AG10803 (cell line): ENCODE measurements at regions not wholly inside any gene's neighbourhood (a gene's known extent, or its start where the extent isn't known, plus 50 kb on each side); places are given as distances from the start of the nearest gene placed in this dataset.
A peak's percentile ranks its signal among the peaks of the same experiment; 100 is the strongest.
"Not testable (repeated sequence)": the region's sequence is repeated elsewhere in the genome, so short reads cannot be mapped to it uniquely, and the experiment has no call there.

ENCODE experiments used
- DNase-seq: peaks from one replicate; pipeline ENCODE4 v3.0.0; 2010; ENCODE audit warnings: low read depth
- H3K4me3 ChIP-seq: 2 replicates; pipeline ENCODE4 v1.5.1; 2011; ENCODE audit warnings: mild to moderate bottlenecking, low read length, control low read depth
- TF ChIP-seq, protein P1 (sequence below): conservative IDR thresholded peaks from 2 replicates; pipeline ENCODE4 v1.5.1; 2011; ENCODE audit warnings: mild to moderate bottlenecking, low read length, control low read depth, inconsistent platforms

DNA sequence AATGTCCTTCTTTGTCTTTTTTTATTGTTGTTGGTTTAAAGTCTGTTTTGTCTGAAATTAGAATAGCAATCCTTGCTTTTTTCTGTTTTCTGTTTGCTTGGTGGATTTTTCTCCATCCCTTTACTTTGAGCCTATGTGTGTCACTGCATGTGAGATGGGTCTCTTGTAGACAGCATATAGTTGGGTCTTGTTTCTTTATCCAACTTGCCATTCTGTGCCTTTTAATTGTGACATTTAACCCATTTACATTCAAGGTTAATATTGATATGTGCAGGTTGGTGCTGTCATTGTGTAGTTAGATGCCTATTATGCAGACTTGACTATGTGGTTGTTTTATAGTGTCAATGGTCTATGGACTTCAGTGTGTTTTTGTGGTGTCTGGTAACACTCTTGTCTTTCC, 197.5 kb upstream of the FN1 start:
- TF ChIP-seq, protein P1, sequence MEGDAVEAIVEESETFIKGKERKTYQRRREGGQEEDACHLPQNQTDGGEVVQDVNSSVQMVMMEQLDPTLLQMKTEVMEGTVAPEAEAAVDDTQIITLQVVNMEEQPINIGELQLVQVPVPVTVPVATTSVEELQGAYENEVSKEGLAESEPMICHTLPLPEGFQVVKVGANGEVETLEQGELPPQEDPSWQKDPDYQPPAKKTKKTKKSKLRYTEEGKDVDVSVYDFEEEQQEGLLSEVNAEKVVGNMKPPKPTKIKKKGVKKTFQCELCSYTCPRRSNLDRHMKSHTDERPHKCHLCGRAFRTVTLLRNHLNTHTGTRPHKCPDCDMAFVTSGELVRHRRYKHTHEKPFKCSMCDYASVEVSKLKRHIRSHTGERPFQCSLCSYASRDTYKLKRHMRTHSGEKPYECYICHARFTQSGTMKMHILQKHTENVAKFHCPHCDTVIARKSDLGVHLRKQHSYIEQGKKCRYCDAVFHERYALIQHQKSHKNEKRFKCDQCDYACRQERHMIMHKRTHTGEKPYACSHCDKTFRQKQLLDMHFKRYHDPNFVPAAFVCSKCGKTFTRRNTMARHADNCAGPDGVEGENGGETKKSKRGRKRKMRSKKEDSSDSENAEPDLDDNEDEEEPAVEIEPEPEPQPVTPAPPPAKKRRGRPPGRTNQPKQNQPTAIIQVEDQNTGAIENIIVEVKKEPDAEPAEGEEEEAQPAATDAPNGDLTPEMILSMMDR = no peak
- no peak for DNase-seq
- H3K4me3 ChIP-seq = no peak overlapping the region

DNA sequence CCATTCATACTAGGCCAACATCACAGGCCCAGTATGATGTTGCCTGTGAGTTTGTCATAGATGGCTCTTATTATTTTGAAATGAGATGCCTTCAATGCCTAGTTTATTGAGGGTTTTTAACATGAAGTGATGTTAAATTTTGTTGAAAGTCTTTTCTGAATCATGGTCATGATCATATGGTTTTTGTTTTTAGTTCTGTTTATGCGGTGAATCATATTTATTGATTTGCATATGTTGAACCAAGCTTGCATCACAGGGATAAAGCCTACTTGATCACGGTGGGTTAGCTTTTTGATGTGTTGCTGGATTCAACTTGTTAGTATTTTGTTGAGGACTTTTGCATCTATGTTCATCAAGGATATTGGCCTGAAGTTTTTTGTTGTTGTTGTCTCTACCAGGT, 195.8 kb upstream of the FN1 start:
- DNase-seq = no peak
- no peak overlapping the region for H3K4me3 ChIP-seq
- TF ChIP-seq, protein P1 = no peak

DNA sequence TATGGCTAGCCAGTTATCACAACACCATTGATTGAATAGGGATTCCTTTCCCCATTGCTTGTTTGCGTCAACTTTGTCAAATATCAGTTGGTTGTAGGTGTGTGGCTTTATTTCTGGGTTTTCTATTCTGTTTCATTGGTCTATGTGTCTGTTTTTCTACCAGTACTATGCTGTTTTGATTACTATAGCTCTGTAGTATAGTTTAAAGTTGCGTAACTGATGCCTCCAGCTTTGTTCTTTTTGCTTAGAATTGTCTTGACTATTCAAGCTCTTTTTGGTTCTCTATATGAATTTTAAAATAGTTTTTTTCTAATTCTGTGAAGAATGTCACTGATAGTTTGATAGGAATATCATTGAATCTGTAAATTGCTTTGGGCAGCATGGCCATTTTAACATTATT, 194.9 kb upstream of the FN1 start:
- not testable (repeated sequence) for H3K4me3 ChIP-seq, DNase-seq

- TF ChIP-seq, protein P1 = no peak
- no peak for DNase-seq
- no peak overlapping the region for H3K4me3 ChIP-seq
Observed at GRCh38 chr2:215627771-215628170, 191.9 kb upstream of the FN1 start.

GRCh38 chr2:215626812-215627281, 191.0 kb upstream of the FN1 start:
- no peak overlapping the region for H3K4me3 ChIP-seq
- TF ChIP-seq, protein P1 = no peak
- DNase-seq = peak; percentile 67

GRCh38 chr2:215626063-215626462, 190.2 kb upstream of the FN1 start:
- DNase-seq = no peak
- TF ChIP-seq, protein P1 = no peak

DNA sequence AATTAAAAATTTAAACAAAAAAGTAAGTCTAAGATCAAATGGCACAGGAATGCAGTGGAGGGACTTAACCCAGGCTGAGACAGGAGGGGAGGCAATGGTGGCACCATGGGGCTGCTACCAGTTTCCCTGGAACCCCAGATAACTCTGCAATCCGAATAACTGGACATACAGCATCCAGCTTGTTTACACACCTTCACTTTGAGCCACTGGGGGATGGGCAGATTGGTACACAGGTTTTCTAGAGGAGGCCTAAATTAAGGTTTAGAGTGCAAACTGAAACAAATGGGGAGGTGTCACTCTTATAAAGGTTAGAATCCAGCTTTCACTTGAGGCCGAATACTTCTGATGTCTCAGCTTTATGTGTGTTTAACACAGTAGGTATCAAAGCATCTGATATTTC, 189.3 kb upstream of the FN1 start:
- no peak overlapping the region for H3K4me3 ChIP-seq
- no peak for DNase-seq
- TF ChIP-seq, protein P1 = no peak

More at GRCh38 chr2:215626063-215626462, 190.2 kb upstream of the FN1 start:
- H3K4me3 ChIP-seq = no peak overlapping the region

GRCh38 chr2:215624423-215624829, 188.6 kb upstream of the FN1 start:
- DNase-seq = peak; percentile 94
- no peak overlapping the region for H3K4me3 ChIP-seq
- TF ChIP-seq, protein P1 = no peak
